ENCODE measurements at regions not wholly inside any gene's neighbourhood (a gene's known extent, or its start where the extent isn't known, plus 50 kb on each side); places are given as distances from the start of the nearest gene placed in this dataset.

GRCh38 chr4:160872491-160872890 is 1291.3 kb downstream of the FSTL5 start:
- H3K27ac ChIP-seq (ENCODE audit: low read depth in 1 of 2, low read length in 2 of 2) = no peak overlapping the region
- no peak overlapping the region for H3K4me3 ChIP-seq (ENCODE audit: low read length in 2 of 2)
- H3K27me3 ChIP-seq (ENCODE audit: control insufficient read depth in 1 of 2, insufficient read depth in 2 of 2, low read length in 1 of 2) = no peaks in the 10 kb centered on the region
- DNase-seq (no peak), ATAC-seq (ENCODE audit: low FRiP score) (no peak)
- no peaks in the 10 kb centered on the region for H3K4me1 ChIP-seq (ENCODE audit: control insufficient read depth in 1 of 2, insufficient read depth in 2 of 2, low read length in 2 of 2)
- no peaks in the 10 kb centered on the region for H3K36me3 ChIP-seq (ENCODE audit: control insufficient read depth in 1 of 2, insufficient read depth in 2 of 2, low read length in 1 of 2)
- intact Hi-C loops (cut with DNase I) = no loop called here
- no peaks in the 10 kb centered on the region for H3K9me3 ChIP-seq (ENCODE audit: control insufficient read depth, low read length)

- intact Hi-C loops (cut with DNase I) = no loop called here
- H3K9me3 ChIP-seq (ENCODE audit: control insufficient read depth, low read length) = no peaks in the 10 kb centered on the region
- no peaks in the 10 kb centered on the region for H3K4me1 ChIP-seq (ENCODE audit: control insufficient read depth in 1 of 2, insufficient read depth in 2 of 2, low read length in 2 of 2)
- H3K4me3 ChIP-seq (ENCODE audit: low read length in 2 of 2) = no peak overlapping the region
- DNase-seq (no peak), ATAC-seq (ENCODE audit: low FRiP score) (no peak)
- no peaks in the 10 kb centered on the region for H3K36me3 ChIP-seq (ENCODE audit: control insufficient read depth in 1 of 2, insufficient read depth in 2 of 2, low read length in 1 of 2)
- WGBS, 2 donors = 78 to 84% methylated on average over 9 of the region's 9 CpGs
- H3K27me3 ChIP-seq (ENCODE audit: control insufficient read depth in 1 of 2, insufficient read depth in 2 of 2, low read length in 1 of 2) = no peaks in the 10 kb centered on the region
- H3K27ac ChIP-seq (ENCODE audit: low read depth in 1 of 2, low read length in 2 of 2) = no peak overlapping the region
These were observed 1286.6 kb downstream of the FSTL5 start for GRCh38 chr4:160877087-160877790.

- no peak overlapping the region for H3K27ac ChIP-seq (ENCODE audit: low read depth in 1 of 2, low read length in 2 of 2)
- no peak overlapping the region for H3K4me3 ChIP-seq (ENCODE audit: low read length in 2 of 2)
- intact Hi-C loops (cut with DNase I) = no loop called here
- no peak for ATAC-seq (ENCODE audit: low FRiP score)
- H3K27me3 ChIP-seq (ENCODE audit: control insufficient read depth in 1 of 2, insufficient read depth in 2 of 2, low read length in 1 of 2) = no peaks in the 10 kb centered on the region
- no peaks in the 10 kb centered on the region for H3K36me3 ChIP-seq (ENCODE audit: control insufficient read depth in 1 of 2, insufficient read depth in 2 of 2, low read length in 1 of 2)
- H3K9me3 ChIP-seq (ENCODE audit: control insufficient read depth, low read length) = no peaks in the 10 kb centered on the region
- H3K4me1 ChIP-seq (ENCODE audit: control insufficient read depth in 1 of 2, insufficient read depth in 2 of 2, low read length in 2 of 2) = no peaks in the 10 kb centered on the region
- 68 to 73% methylated on average over 5 of the region's 5 CpGs for WGBS, 2 donors
- no peak for DNase-seq
These were observed 1283.6 kb downstream of the FSTL5 start for GRCh38 chr4:160880180-160880579.

- Histone ChIP-seq H3K9me3 (ENCODE audit: control insufficient read depth, low read length) (no peaks in the 10 kb centered on the region), H3K27ac (ENCODE audit: low read depth in 1 of 2, low read length in 2 of 2) (no peak overlapping the region), H3K36me3 (ENCODE audit: control insufficient read depth in 1 of 2, insufficient read depth in 2 of 2, low read length in 1 of 2) (no peaks in the 10 kb centered on the region), H3K27me3 (ENCODE audit: control insufficient read depth in 1 of 2, insufficient read depth in 2 of 2, low read length in 1 of 2) (no peaks in the 10 kb centered on the region), H3K4me3 (ENCODE audit: low read length in 2 of 2) (no peak overlapping the region), H3K4me1 (ENCODE audit: control insufficient read depth in 1 of 2, insufficient read depth in 2 of 2, low read length in 2 of 2) (no peaks in the 10 kb centered on the region)
- ATAC-seq (ENCODE audit: low FRiP score) = no peak
- 90 to 91% methylated on average over 1 of the region's 1 CpG for WGBS, 2 donors
- intact Hi-C loops (cut with DNase I) = no loop called here
- no peak for DNase-seq
These were observed 1276.1 kb downstream of the FSTL5 start for GRCh38 chr4:160887668-160888067.

- Histone ChIP-seq H3K4me3 (ENCODE audit: low read length in 2 of 2) (no peak overlapping the region), H3K9me3 (ENCODE audit: control insufficient read depth, low read length) (no peaks in the 10 kb centered on the region), H3K27me3 (ENCODE audit: control insufficient read depth in 1 of 2, insufficient read depth in 2 of 2, low read length in 1 of 2) (no peaks in the 10 kb centered on the region), H3K36me3 (ENCODE audit: control insufficient read depth in 1 of 2, insufficient read depth in 2 of 2, low read length in 1 of 2) (no peaks in the 10 kb centered on the region), H3K4me1 (ENCODE audit: control insufficient read depth in 1 of 2, insufficient read depth in 2 of 2, low read length in 2 of 2) (no peaks in the 10 kb centered on the region), H3K27ac (ENCODE audit: low read depth in 1 of 2, low read length in 2 of 2) (no peak overlapping the region)
- DNase-seq (no peak), ATAC-seq (ENCODE audit: low FRiP score) (no peak)
- intact Hi-C loops (cut with DNase I) = no loop called here
- WGBS, 2 donors = 75 to 79% methylated on average over 2 of the region's 2 CpGs
These were observed 1269.7 kb downstream of the FSTL5 start for GRCh38 chr4:160894128-160894527.

GRCh38 chr4:160894809-160895208 is 1269.0 kb downstream of the FSTL5 start:
- WGBS, 2 donors = 86 to 87% methylated on average over 3 of the region's 3 CpGs
- Histone ChIP-seq H3K9me3 (ENCODE audit: control insufficient read depth, low read length) (no peaks in the 10 kb centered on the region), H3K4me1 (ENCODE audit: control insufficient read depth in 1 of 2, insufficient read depth in 2 of 2, low read length in 2 of 2) (no peaks in the 10 kb centered on the region), H3K4me3 (ENCODE audit: low read length in 2 of 2) (no peak overlapping the region), H3K27me3 (ENCODE audit: control insufficient read depth in 1 of 2, insufficient read depth in 2 of 2, low read length in 1 of 2) (no peaks in the 10 kb centered on the region), H3K36me3 (ENCODE audit: control insufficient read depth in 1 of 2, insufficient read depth in 2 of 2, low read length in 1 of 2) (no peaks in the 10 kb centered on the region), H3K27ac (ENCODE audit: low read depth in 1 of 2, low read length in 2 of 2) (no peak overlapping the region)
- intact Hi-C loops (cut with DNase I) = no loop called here
- DNase-seq (no peak), ATAC-seq (ENCODE audit: low FRiP score) (no peak)

- H3K27ac ChIP-seq (ENCODE audit: low read depth in 1 of 2, low read length in 2 of 2) = no peak overlapping the region
- ATAC-seq (ENCODE audit: low FRiP score) = no peak
- no peaks in the 10 kb centered on the region for H3K36me3 ChIP-seq (ENCODE audit: control insufficient read depth in 1 of 2, insufficient read depth in 2 of 2, low read length in 1 of 2)
- H3K27me3 ChIP-seq (ENCODE audit: control insufficient read depth in 1 of 2, insufficient read depth in 2 of 2, low read length in 1 of 2) = no peaks in the 10 kb centered on the region
- H3K4me1 ChIP-seq (ENCODE audit: control insufficient read depth in 1 of 2, insufficient read depth in 2 of 2, low read length in 2 of 2) = no peaks in the 10 kb centered on the region
- WGBS, 2 donors = 91 to 100% methylated on average over 1 of the region's 1 CpG
- no peak overlapping the region for H3K4me3 ChIP-seq (ENCODE audit: low read length in 2 of 2)
- intact Hi-C loops (cut with DNase I) = no loop called here
- DNase-seq = no peak
- H3K9me3 ChIP-seq (ENCODE audit: control insufficient read depth, low read length) = no peaks in the 10 kb centered on the region
These were observed 1236.5 kb downstream of the FSTL5 start for GRCh38 chr4:160927311-160927710.

- H3K4me3 ChIP-seq (ENCODE audit: low read length in 2 of 2) = no peak overlapping the region
- intact Hi-C loops (cut with DNase I) = no loop called here
- no peak overlapping the region for H3K27ac ChIP-seq (ENCODE audit: low read depth in 1 of 2, low read length in 2 of 2)
- DNase-seq = no peak
- WGBS, 2 donors = 57 to 58% methylated on average over 3 of the region's 3 CpGs
- no peaks in the 10 kb centered on the region for H3K9me3 ChIP-seq (ENCODE audit: control insufficient read depth, low read length)
- H3K27me3 ChIP-seq (ENCODE audit: control insufficient read depth in 1 of 2, insufficient read depth in 2 of 2, low read length in 1 of 2) = no peaks in the 10 kb centered on the region
- ATAC-seq (ENCODE audit: low FRiP score) = no peak
- H3K36me3 ChIP-seq (ENCODE audit: control insufficient read depth in 1 of 2, insufficient read depth in 2 of 2, low read length in 1 of 2) = no peaks in the 10 kb centered on the region
- no peaks in the 10 kb centered on the region for H3K4me1 ChIP-seq (ENCODE audit: control insufficient read depth in 1 of 2, insufficient read depth in 2 of 2, low read length in 2 of 2)
These were observed 1235.3 kb downstream of the FSTL5 start for GRCh38 chr4:160928482-160928881.

- no peak overlapping the region for H3K27ac ChIP-seq (ENCODE audit: low read depth in 1 of 2, low read length in 2 of 2)
- H3K36me3 ChIP-seq (ENCODE audit: control insufficient read depth in 1 of 2, insufficient read depth in 2 of 2, low read length in 1 of 2) = no peaks in the 10 kb centered on the region
- 72 to 75% methylated on average over 3 of the region's 3 CpGs for WGBS, 2 donors
- no peak overlapping the region for H3K4me3 ChIP-seq (ENCODE audit: low read length in 2 of 2)
- no peak for DNase-seq
- H3K27me3 ChIP-seq (ENCODE audit: control insufficient read depth in 1 of 2, insufficient read depth in 2 of 2, low read length in 1 of 2) = no peaks in the 10 kb centered on the region
- no peaks in the 10 kb centered on the region for H3K9me3 ChIP-seq (ENCODE audit: control insufficient read depth, low read length)
- no peaks in the 10 kb centered on the region for H3K4me1 ChIP-seq (ENCODE audit: control insufficient read depth in 1 of 2, insufficient read depth in 2 of 2, low read length in 2 of 2)
- no peak for ATAC-seq (ENCODE audit: low FRiP score)
- intact Hi-C loops (cut with DNase I) = no loop called here
These were observed 1216.1 kb downstream of the FSTL5 start for GRCh38 chr4:160947653-160948052.
